ENCODE measurements at regions not wholly inside any gene's neighbourhood (a gene's known extent, or its start where the extent isn't known, plus 50 kb on each side); places are given as distances from the start of the nearest gene placed in this dataset.

GRCh38 chr4:138903185-138903584 lies 112.4 kb upstream of the NOCT start:
- Histone ChIP-seq H3K9me1 (ENCODE audit: insufficient read depth, low read length) (peaks cover 1% of the 10 kb centered on the region; the same call in 1 of the 2 replicates), H4K8ac (ENCODE audit: low read depth in 2 of 2, low read length in 2 of 2) (no peak overlapping the region), H3K9me3 (ENCODE audit: control insufficient read depth, insufficient read depth, low read length) (no peaks in the 10 kb centered on the region), H2BK120ac (ENCODE audit: low read depth, low read length) (no peak overlapping the region), H3K27ac (ENCODE audit: insufficient read depth, low read length) (no peak overlapping the region), H4K91ac (ENCODE audit: insufficient read depth, low read depth, low read length) (no peak overlapping the region), H3K9ac (ENCODE audit: low read depth, low read length) (no peak overlapping the region), H3K23ac (ENCODE audit: low read depth, low read length) (no peak overlapping the region), H3K4me1 (ENCODE audit: control insufficient read depth, insufficient read depth, low read length) (peaks cover 1% of the 10 kb centered on the region), H4K20me1 (ENCODE audit: insufficient read depth, low read length) (no peaks in the 10 kb centered on the region; the same call in 1 of the 2 replicates), H3K4me2 (ENCODE audit: low read depth, low read length) (no peak overlapping the region), H3K27me3 (ENCODE audit: control insufficient read depth, insufficient read depth, low read length) (peaks cover 2% of the 10 kb centered on the region; the same call in 1 of the 2 replicates), H3K4ac (ENCODE audit: low read depth, low read length) (no peak overlapping the region), H3K18ac (ENCODE audit: low read depth, low read length) (no peak overlapping the region), H2BK20ac (ENCODE audit: low read depth, low read length) (no peak overlapping the region), H2AFZ (replicated peaks; ENCODE audit: low read length, poor library complexity) (no peak overlapping the region), H3K79me1 (ENCODE audit: low read depth in 1 of 2, low read length in 2 of 2) (no peaks in the 10 kb centered on the region), H3K56ac (ENCODE audit: extremely low read depth, insufficient read depth, low read length) (no peak overlapping the region), H2AK9ac (replicated peaks; ENCODE audit: low read depth, low read length, poor library complexity) (no peak overlapping the region), H3K14ac (replicated peaks; ENCODE audit: low read depth, low read length) (no peak overlapping the region), H3K36me3 (ENCODE audit: control insufficient read depth, insufficient read depth, low read length) (no peaks in the 10 kb centered on the region), H2AK5ac (ENCODE audit: low read depth, low read length) (no peak overlapping the region), H3K4me3 (ENCODE audit: insufficient read depth, low read depth, low read length) (no peak overlapping the region), H4K5ac (ENCODE audit: low read depth, low read length) (no peak overlapping the region), H2BK15ac (ENCODE audit: low read depth, low read length) (no peak overlapping the region), H2BK5ac (ENCODE audit: low read depth, low read length, poor library complexity, severe bottlenecking) (no peak overlapping the region)
- in situ Hi-C loops (cut with MboI; ENCODE audit: low sequenced_read_pairs) = no loop called here
- DNase-seq = no peak
- BruUV-seq (replicated peaks) = no TSS peak
- TF ChIP-seq MAFK (IDR thresholded peaks at IDR 0.05; ENCODE audit: low read depth, low read length) (no peak), BHLHE40 (IDR thresholded peaks at IDR 0.05; ENCODE audit: low read depth, low read length) (no peak), ELK1 (IDR thresholded peaks at IDR 0.05; ENCODE audit: borderline replicate concordance, low read depth, low read length) (no peak), RFX5 (IDR thresholded peaks at IDR 0.05; ENCODE audit: low read depth, low read length) (no peak)
- ATAC-seq (ENCODE audit: low read depth) = no peak
- no CpG with 5 or more reads among the region's 3 CpGs for WGBS, 2 experiments (ENCODE audit: extremely low coverage in 2 of 2, insufficient read length in 1 of 2)
- intact Hi-C loops (cut with micrococcal nuclease) = no loop called here
- CTCF ChIA-PET = interaction anchor here (0.7 to 1.2 kb wide), 2 partner anchors 32 to 248 kb away, joined by 3 read pairs; no protein-coding TSS in a partner anchor
- POLR2A ChIA-PET (ENCODE audit: unreplicated experiment) = no interaction called here
- dilution Hi-C loops (cut with HindIII; ENCODE audit: low sequenced_read_pairs, unreplicated experiment) = no loop called here
